ENCODE measurements at regions not wholly inside any gene's neighbourhood (a gene's known extent, or its start where the extent isn't known, plus 50 kb on each side); places are given as distances from the start of the nearest gene placed in this dataset.

DNA sequence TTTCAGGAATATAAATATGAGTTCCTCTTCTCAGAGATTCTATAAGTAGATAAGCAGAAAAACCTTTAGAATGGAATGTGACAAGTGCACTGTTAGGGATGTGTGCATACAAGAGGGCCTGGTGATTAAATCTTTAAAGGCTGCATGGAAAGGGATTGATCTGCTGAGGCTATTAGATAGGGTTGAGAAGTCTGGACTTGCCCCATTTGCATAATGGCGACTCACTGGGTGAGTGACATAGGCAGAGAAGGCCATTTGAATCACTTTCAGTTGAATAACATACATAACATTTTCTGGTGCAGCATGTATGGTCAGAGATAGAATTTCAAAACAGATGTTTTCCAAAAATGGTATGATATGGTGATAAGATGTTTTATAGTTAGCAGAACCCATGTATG lies 156.9 kb downstream of the ZNF621 start:
- Histone ChIP-seq H3K4me3 (ENCODE audit: low read length) (no peak overlapping the region), H3K36me3 (ENCODE audit: control insufficient read depth, insufficient read depth, low read length) (no peaks in the 10 kb centered on the region), H3K27ac (ENCODE audit: low read depth, low read length) (no peak overlapping the region), H3K4me1 (ENCODE audit: control insufficient read depth, insufficient read depth, low read length) (no peaks in the 10 kb centered on the region), H3K9me3 (ENCODE audit: control insufficient read depth, low read length) (no peaks in the 10 kb centered on the region), H3K9ac (ENCODE audit: extremely low read depth, low read length, poor library complexity, severe bottlenecking) (no peak overlapping the region), H3K27me3 (ENCODE audit: control insufficient read depth, insufficient read depth, low read length, poor library complexity, severe bottlenecking) (no peaks in the 10 kb centered on the region)
- H3K4me3 Mint-ChIP-seq = no peak overlapping the region
- H3K4me1 Mint-ChIP-seq = peaks cover 10% of the 10 kb centered on the region
- TF ChIP-seq CTCF (conservative IDR thresholded peaks at IDR 0.05) = no peak
- no peak for DNase-seq
- H3K27ac Mint-ChIP-seq = no peak overlapping the region
- WGBS, 2 experiments (ENCODE audit: insufficient coverage in 1 of 2, insufficient read length in 1 of 2) = 75% methylated on average over 1 of the region's 1 CpG; no CpG with 5 or more reads in 1 of the 2 experiments
- no peaks in the 10 kb centered on the region for H3K36me3 Mint-ChIP-seq (ENCODE audit: low read depth)
- H3K27me3 Mint-ChIP-seq (ENCODE audit: insufficient read depth) = no peaks in the 10 kb centered on the region
- H3K9me3 Mint-ChIP-seq = no peaks in the 10 kb centered on the region

GRCh38 chr3:40689837-40690236 lies 165.1 kb downstream of the ZNF621 start:
- no peak overlapping the region for H3K27ac ChIP-seq (ENCODE audit: low read depth, low read length)
- WGBS, 2 experiments (ENCODE audit: insufficient coverage in 1 of 2, insufficient read length in 1 of 2) = 89% methylated on average over 1 of the region's 1 CpG; no CpG with 5 or more reads in 1 of the 2 experiments
- H3K9me3 Mint-ChIP-seq = no peaks in the 10 kb centered on the region
- H3K27me3 Mint-ChIP-seq (ENCODE audit: insufficient read depth) = peaks cover 7% of the 10 kb centered on the region
- H3K4me3 Mint-ChIP-seq = no peak overlapping the region
- H3K27me3 ChIP-seq (ENCODE audit: control insufficient read depth, insufficient read depth, low read length, poor library complexity, severe bottlenecking) = no peaks in the 10 kb centered on the region
- H3K9ac ChIP-seq (ENCODE audit: extremely low read depth, low read length, poor library complexity, severe bottlenecking) = no peak overlapping the region
- no peak overlapping the region for H3K4me3 ChIP-seq (ENCODE audit: low read length)
- DNase-seq = no peak
- no peaks in the 10 kb centered on the region for H3K9me3 ChIP-seq (ENCODE audit: control insufficient read depth, low read length)
- no peaks in the 10 kb centered on the region for H3K4me1 ChIP-seq (ENCODE audit: control insufficient read depth, insufficient read depth, low read length)
- H3K36me3 Mint-ChIP-seq (ENCODE audit: low read depth) = no peaks in the 10 kb centered on the region
- no peak overlapping the region for H3K27ac Mint-ChIP-seq
- no peak for TF ChIP-seq CTCF (conservative IDR thresholded peaks at IDR 0.05)
- H3K36me3 ChIP-seq (ENCODE audit: control insufficient read depth, insufficient read depth, low read length) = no peaks in the 10 kb centered on the region
- H3K4me1 Mint-ChIP-seq = no peaks in the 10 kb centered on the region

- H3K9ac ChIP-seq (ENCODE audit: extremely low read depth, low read length, poor library complexity, severe bottlenecking) = no peak overlapping the region
- H3K4me3 Mint-ChIP-seq = no peak overlapping the region
Measured at GRCh38 chr3:40690749-40691451, 166.1 kb downstream of the ZNF621 start.

More at GRCh38 chr3:40690749-40691451, 166.1 kb downstream of the ZNF621 start:
- H3K4me1 Mint-ChIP-seq = peaks cover 4% of the 10 kb centered on the region
- Histone ChIP-seq H3K36me3 (ENCODE audit: control insufficient read depth, insufficient read depth, low read length) (no peaks in the 10 kb centered on the region), H3K4me1 (ENCODE audit: control insufficient read depth, insufficient read depth, low read length) (peaks cover 2% of the 10 kb centered on the region), H3K9me3 (ENCODE audit: control insufficient read depth, low read length) (no peaks in the 10 kb centered on the region), H3K27ac (ENCODE audit: low read depth, low read length) (no peak overlapping the region), H3K27me3 (ENCODE audit: control insufficient read depth, insufficient read depth, low read length, poor library complexity, severe bottlenecking) (no peaks in the 10 kb centered on the region), H3K4me3 (ENCODE audit: low read length) (no peak overlapping the region)
- H3K9me3 Mint-ChIP-seq = no peaks in the 10 kb centered on the region
- H3K36me3 Mint-ChIP-seq (ENCODE audit: low read depth) = no peaks in the 10 kb centered on the region
- TF ChIP-seq CTCF (conservative IDR thresholded peaks at IDR 0.05) = no peak
- 89 to 100% methylated on average over 2 to 9 of the region's 9 CpGs for WGBS, 2 experiments (ENCODE audit: insufficient coverage in 1 of 2, insufficient read length in 1 of 2)
- DNase-seq = no peak
- H3K27me3 Mint-ChIP-seq (ENCODE audit: insufficient read depth) = peaks cover 7% of the 10 kb centered on the region
- no peak overlapping the region for H3K27ac Mint-ChIP-seq

Data from endodermal cell (in vitro differentiated cells).